Thyroid gland (tissue), 4 donors: ENCODE measurements at regions not wholly inside any gene's neighbourhood (a gene's known extent, or its start where the extent isn't known, plus 50 kb on each side); places are given as distances from the start of the nearest gene placed in this dataset.

Experiments used
- CTCF ChIP-seq, 6 experiments: fragments of 200-600 bp in 3 of 6; fragments of 450-650 bp in 3 of 6; sonication (generic) in 3 of 6; IDR thresholded peaks; one replicate each; pipeline ENCODE4 v1.5.1; 2016 to 2019; ENCODE audit warnings: antibody characterized with exemption in 6 of 6, mild to moderate bottlenecking in 2 of 6, inconsistent platforms in 1 of 6, moderate library complexity in 1 of 6
- POLR2A ChIP-seq, 2 donors: fragments of 450-650 bp; IDR thresholded peaks; one replicate each; pipeline ENCODE4 v1.6.1; 2017; ENCODE audit warnings: antibody characterized with exemption in 2 of 2, mild to moderate bottlenecking in 2 of 2, moderate library complexity in 1 of 2

- TF ChIP-seq CTCF (IDR thresholded peaks at IDR 0.05) (no peak), POLR2A (IDR thresholded peaks at IDR 0.05) (no peak)
These were observed 769.0 kb downstream of the KCNJ2 start for GRCh38 chr17:70938336-70938735.
